Mucosa of gallbladder (tissue), 1 donor: ENCODE measurements at regions not wholly inside any gene's neighbourhood (a gene's known extent, or its start where the extent isn't known, plus 50 kb on each side); places are given as distances from the start of the nearest gene placed in this dataset.

Experiments
- DNase-seq: peaks from one replicate; pipeline ENCODE4 v3.0.0-alpha.2; 2020; ENCODE audit warnings: low spot score
- donor health status: DM: no; HTN: no; CAD: no.

DNA sequence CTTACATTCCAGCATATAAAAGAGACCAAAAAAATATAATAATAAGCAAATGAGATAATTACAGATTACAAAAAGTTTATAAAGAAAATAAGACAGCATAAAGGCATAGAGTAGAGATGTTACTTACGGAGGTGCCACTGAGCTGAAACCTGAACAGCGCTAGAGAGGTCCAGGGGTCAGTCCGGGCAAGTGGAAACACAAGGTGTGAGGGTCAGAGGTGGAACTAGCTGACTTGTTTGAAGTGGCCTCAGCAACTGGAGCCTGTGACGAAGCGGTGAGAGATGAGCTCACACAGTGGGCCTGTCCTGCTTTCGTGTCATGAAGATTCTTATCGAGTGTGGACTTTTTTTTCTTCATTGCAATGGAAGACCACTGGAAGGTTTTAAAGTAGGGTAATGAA, 288.3 kb upstream of the TANK start:
- no peak for DNase-seq

DNA sequence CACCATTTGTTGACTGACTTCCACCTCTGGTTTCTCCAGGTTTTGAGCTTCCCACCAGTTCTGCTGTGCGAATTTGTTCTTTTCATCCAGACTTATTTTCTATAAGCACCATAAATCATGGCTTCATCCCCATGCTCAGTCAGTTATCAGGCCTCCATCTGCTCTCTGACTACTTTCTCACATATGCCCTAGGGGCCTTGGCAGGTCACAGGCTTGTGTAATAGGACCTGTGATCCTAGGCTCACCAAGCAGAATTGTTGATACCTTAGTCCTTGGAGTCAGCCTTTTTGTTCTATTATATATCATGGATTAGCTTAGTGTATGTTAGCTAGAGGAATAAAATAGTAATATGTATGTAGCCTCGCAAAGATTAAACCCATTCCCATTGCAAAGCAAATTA, 284.2 kb upstream of the TANK start:
- DNase-seq: no peak

DNA sequence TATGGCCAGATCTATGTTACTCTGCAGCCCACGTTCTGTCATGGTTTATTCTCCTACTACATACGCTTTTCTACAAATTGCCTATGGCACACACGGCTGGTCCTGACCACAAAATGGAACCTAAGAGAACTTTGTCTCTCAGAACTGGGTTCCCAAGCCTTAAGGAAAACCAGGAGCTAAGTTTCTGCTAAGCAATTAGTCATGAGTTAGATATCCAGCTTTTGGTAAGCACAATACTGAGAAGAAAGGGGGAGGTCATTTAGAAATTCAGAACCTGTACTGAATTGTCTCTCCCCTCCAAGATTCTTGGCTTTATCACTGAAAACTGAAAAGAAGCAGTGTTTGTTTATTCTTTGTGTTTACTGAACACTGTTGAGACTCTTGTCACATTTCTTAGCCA, 283.5 kb upstream of the TANK start:
- no peak for DNase-seq

DNA sequence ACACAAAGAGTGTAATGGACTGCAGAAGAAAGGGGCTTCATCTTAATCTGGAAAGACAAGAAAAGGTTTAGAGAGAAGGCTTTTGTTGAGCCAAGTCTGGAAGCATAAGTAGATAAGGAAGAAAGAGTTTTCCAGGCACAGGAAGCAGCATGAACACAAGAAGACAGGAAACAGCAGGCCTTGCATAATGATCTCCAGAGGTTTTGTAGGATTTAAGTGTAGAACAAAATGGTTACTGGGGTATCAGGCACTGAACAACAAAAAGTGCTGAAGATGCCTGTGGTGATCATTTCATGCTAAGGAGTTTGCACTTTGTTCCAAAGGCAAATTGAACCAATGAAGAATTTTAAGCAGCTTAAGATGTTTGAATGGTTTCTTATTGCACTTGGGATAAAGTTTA, 281.6 kb upstream of the TANK start:
- DNase-seq: no peak

DNA sequence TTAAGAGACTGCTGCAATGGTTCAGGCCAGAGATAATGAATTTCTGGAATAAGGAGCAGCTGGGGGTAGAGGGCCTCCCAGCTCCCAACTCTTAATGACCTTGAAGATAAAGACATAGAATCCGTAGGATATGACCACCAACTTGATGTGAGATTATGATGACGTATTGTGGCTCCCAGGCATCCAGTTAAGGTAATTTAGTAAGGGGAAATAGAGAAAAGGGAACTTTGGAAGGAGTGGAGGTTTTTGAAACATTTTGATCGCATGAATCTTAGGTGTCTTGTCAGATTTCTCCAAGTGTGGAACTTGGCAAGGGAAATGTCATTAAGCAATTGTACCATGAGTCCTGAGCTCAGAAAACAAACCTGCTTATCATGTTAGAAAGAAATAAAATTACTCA, 277.3 kb upstream of the TANK start:
- no peak for DNase-seq

DNA sequence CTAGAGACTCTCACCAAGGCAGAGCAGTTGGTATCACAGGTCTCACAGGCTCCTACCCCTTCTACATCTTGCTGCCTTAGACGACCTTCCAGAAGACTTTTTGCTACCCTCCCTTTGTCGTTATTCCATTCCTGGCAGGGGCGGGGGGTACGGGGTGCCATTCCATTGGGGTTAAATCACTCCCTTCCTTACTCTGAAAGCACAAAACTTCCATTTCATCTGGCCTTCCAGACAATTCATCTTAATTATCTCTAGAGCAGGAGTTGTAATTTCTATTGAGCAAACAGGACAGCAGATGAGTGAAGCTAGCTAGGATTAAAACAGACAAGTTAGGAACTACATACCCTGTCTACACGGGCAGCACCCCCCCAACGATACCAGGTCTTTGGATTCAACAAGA, 276.2 kb upstream of the TANK start:
- DNase-seq: no peak

DNA sequence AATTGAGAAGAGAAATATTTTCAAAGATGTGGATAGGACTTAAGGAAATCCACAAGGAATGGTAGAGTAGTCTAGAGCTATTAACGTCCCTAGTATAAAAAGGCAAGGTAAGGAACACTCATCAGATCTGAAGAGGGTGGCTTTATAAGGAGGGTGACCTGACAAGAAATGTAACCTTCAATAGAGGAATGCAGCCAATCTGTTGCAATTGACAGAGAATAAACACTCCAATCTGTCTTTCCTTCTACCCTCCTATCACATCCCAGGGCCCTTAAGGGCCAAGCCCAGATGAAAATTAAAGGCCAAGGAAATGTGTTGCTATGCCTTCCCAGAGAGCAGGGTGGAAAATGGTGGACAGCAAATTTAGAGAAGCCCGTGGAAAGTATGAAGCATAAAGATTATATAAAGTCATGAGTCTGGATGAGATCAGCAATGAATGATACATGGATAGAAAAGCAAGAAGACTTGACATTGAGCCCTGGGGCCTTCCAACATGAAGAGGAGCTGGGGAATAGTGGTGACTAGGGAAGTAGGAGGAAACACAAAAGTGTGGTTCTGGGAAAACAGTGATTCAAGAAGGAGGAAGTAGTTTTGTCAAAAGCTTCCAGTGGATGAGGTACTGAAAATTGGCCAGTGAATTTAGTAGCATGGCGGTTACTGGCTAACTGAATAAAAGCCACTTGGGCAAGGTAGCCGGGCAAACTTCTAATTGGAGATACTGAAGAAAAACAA, 270.6 kb upstream of the TANK start:
- no peak for DNase-seq

DNA sequence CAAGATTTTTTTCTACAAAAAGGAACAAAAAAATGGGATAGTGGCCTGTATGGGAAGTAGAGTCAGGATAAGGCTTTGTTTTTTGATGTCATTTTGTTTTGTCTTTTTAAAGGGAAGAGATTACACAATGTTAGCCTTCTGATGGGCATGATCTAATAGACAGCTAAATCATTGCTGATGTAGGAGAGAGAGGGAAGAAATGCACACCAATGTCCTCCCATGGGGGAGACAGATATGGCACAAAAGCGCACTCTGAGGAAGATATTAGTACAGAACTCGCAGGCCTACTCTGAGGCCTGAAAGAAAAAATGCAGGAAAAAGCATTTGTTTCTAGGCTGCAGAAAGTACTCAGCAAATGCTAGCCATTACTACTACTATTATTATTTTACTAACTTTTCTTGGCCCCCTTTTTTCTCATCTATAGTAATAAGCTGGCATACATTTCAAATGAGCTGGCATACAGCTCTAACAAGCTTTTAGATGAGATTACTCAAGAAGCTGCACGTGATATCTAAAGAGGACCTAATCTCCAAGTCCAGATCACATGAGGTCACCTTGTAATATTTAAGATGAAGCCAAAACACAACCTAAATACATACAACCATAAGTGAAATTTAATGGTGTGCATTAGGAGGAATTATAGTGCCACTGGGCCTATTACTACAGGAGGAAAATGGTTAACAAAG, 269.4 kb upstream of the TANK start:
- no peak for DNase-seq

DNA sequence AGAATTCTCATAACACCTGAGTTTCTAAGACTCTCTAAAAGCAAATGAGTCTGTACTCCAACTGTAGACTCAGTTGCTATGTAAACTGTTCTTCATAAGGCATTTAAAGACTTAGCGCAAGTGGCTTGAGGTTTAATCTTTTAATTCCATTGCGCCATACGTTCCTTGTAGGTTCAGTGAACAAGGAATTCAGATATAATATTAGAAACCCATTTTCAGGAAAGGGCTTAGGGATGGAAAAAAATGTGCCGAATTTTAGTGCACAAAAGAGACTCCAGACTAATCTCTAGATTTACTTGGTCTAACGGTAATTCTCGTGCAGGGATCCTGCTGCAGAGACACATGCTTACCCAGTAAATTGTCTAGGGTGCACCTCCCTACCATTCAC, 268.9 kb upstream of the TANK start:
- DNase-seq: no peak

DNA sequence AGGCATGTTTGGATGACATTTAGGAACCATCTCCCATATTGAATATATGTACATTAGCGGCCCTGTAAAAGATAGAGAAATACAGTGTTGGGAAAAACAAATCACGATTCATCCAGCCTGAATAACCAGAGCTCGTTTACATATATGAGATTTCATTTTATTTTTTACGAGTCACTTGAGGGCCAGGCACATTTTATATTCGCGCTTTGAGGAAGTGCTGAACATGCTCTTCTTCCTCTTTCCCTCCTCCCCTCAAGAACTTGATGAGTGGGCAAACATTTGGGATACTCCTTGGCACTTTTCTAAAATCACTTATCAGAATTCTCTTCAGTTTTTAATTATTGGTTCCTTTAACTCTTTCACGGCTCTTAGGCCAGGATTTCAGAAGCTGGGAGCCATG, 268.0 kb upstream of the TANK start:
- DNase-seq: no peak

DNA sequence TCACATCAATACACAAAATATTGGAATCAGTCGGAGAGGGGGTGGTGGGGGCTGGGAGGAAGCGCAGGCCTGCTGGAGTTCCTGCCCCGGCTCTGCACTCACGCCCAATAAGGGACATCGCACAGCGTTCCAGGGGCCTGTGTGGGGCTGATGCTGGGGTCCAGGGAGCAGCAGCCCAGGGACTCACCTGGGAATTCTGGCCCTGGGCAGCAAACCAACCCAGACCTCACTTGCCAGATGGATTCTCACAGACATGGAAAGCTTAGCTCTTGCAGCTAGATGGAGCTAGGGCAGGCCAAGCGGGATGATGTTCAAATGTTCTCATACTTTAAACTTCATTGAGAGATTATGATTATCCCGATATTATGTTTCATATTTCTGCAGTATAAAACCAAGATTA, 266.6 kb upstream of the TANK start:
- DNase-seq: no peak

DNA sequence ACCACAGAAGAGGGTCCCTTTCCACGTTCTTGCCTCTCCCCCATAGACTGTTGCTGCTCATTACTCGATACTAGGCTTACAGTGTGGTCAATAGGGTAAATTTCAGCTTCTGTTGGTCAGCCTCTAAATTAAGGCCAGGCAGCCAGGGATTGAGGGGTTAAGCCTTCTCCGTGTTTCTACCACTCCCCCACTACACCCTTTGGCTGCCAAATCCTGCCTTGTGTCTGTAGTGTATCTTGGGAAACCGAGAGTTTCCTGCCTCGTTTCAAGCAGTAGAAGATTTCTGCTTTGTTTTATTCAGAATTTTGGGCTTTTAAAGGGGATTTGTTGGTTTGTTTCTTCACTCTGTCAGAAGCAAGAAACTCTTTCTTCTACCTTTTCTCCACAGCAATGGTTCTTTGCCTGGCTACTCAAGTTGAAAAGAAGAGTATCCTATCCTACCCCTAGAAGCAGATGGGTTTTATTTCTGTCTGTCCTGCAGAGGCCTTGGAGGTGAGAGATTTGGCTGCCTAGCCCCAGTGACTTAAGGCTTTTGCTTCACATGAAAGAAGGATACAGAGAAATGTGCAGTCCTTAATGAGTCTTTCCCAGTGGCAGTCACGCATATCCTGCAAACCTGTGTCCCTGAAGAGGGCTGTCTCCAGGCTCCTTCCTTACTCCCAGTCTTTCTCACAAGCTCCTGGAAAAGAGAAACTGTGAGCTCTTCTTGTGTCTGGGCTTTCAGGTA, 261.5 kb upstream of the TANK start:
- DNase-seq: no peak

DNA sequence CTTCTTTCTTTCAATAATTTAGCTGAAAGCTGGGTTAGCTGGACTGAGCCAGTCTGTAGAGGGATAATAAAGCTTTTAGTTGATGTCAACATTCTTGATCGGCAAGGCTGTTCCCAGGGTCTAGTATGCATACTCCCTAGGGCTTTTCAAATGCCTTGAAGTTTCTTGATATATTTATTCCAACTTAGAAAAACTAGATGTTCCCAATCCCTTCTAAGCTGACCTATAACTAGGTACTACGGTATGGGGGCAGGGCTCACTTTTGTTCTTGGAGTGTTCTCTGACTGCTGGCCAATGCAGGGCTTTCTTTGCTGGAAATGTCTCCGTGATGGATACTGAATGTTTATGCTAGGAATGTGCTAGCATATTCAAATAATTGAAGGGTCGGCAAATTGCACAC, 258.6 kb upstream of the TANK start:
- DNase-seq: no peak

DNA sequence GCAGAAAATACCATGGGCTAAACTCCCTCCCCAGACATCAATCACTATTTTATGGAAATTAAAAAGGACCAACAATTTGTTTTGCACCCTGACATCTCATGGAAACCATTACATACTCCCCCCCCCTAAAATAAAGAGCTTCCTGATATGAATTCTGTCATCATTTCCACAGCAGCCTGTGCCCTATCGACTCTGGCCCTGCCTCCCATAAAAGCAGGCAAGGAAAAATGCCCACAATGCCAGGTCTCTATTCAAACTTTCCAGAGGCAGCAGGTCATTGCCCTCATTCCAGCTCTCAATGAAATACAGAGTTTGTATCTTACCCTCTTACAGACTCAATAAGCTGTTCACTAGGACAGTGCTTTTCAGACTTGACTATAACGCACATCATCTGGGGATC, 254.4 kb upstream of the TANK start:
- no peak for DNase-seq

DNA sequence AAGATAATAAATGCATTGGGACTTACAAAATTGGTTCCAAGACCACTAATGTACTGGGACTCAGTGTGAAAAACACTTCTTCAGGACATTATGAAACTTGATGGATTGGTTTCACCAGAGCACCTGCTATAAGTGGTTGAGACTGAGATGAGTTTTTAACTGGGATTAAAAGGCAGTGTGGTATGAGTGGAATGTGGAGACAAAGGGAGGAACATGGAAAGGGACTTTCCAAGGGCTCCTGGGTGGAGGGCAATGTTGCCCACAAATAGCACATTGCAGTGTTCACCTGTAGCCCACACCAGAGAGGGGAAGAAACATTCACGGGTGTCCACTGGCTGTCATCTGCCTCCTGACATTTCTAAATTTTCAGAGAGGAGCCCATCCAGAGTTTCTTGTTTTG, 253.3 kb upstream of the TANK start:
- DNase-seq: no peak

DNA sequence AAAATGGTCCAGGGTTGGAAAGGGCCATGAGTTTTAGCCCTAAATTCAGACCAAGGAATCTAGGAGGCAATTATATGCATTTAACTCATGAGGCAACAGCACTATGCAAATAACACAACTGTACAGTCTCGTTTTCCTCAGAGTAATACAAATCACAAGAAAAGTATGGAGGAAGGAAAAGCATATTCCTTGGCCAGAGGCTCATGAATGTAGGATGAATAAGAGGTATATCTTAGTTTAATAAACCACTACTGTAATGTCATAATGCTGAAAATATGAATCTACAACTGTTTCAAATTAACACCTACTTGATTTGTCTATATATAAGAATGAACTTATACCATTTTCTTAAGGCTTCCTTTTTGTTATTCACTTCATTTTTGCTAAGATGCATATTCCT, 252.5 kb upstream of the TANK start:
- DNase-seq: no peak

DNA sequence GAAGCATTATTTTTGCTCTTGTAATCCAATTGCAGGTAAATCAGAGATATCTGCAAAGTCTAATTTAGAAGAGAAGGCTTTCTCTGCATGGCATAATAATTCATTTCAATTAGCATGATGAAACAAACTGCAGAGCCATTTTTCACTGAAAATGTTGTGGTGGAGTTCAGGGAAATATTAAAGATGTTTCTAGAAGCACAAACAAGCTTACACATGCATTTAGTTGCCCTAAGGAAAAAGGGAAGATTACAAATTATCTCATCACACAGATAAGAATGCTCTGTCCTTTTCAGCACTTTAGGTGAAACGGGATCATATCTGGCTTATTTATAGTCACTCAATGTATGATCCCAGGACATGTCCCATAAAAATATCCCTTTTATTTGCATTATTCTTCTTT, 252.1 kb upstream of the TANK start:
- no peak for DNase-seq

DNA sequence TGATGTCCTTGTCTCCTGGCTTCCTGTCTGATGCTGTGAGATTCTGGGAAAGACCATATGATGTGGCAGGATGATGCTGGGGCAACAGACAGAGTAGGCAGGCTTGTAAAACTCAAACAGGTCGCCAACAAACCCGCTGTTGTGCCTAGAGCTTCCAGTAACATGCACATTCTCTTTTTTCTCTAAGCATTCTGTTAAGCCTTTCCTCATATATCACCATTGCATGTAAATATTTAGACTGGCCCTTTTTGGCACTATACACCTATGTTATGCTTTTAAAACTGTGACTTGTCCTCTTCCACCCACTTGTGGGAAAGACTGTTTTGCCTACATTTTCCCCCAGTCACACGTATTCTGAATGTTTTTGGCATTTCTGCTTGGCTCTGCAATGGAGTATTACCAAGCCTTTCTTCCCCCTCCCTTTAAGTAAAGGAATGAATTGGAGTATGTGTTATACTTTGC, 250.4 kb upstream of the TANK start:
- DNase-seq: no peak

DNA sequence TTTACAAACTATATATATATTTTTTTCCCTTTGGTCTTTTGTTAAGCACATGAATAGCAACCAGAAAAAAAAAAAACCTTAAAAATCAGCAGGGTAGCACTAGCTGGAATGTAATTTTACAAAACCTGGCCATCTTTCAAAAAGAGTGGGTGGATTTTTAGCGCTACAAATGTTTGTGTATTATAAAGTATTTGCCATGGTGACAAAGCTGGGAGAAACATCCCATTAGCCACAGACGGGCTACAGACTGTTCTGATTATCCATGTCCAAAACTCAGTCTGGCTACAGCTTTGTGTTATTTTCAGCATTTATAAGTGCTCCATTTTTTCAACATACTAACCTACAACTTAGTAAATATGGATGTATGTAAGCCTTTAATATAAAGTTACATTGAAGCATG, 249.5 kb upstream of the TANK start:
- no peak for DNase-seq

DNA sequence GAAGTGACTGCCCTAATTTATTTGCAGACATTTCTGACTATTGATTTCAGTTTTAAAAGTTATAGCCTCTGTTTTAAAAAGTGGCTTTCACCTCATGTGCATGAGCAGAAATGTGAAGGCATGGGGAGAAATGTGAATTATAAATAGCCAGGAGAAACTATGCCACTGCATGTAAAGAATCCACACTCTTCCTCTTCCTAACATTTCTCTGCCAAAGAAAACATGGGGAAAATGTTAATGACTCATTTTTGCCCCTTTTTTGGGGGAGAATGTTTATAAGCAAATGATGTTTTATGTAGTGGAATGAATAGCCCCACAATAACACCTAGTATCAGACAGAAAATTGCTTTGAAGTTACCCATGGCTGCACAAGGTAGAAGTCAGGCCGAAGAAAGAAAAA, 249.0 kb upstream of the TANK start:
- no peak for DNase-seq

DNA sequence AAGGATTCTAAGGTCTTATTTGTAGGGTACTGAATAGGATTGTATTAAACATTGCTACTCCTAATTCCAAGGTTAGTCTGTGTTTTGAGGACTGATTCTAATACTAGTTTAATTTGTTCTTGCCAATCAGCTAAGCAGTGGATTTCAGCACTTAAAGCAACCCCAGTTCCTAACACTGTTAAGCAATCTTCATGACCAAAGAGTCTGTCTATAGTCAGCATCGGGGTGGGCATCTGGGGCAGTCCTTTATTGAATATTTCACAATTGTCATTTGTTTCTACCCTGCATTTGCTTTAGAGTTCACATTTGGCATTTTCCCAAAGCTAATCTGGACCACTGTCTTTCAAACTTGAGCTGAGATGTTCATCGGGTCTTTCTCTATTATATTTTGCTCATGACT, 248.0 kb upstream of the TANK start:
- DNase-seq: no peak

DNA sequence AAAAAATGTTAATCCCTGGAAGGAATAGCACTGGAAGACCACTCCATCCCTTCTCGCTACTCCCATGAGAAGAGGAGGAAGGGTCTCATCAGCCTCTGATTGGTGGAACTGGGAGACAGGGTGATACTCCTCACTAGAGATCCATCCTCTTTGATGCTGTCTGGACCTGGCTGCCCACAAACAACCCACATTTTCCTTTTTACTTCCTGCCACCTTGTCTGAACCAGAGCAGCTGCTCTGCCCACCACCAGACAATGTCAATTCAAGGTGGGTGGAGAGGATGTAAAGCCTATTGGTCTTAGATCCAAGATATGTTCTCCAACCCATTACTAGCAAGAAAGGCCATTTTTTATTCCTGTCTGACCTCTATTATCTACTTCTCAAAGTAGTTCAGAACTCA, 246.9 kb upstream of the TANK start:
- no peak for DNase-seq

DNA sequence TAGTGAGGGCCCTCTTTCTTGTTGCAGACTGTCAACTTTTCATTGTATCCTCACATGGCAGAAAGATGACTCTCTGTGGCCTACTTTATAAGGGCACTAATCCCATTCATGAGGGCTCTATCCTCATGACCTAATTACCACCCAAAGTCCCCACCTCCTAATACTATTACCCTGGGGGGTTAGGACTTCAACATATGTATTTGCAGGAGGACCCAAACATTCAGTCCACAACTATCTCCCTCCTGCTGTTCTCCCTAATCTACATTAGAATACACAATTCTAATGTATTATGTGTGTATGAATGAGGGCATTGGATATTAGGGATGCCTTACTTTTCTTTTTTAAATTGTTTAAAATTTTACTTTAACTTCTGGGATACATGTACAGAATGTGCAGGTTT, 246.0 kb upstream of the TANK start:
- DNase-seq: no peak
